GM23338 (cell line): ENCODE measurements at regions not wholly inside any gene's neighbourhood (a gene's known extent, or its start where the extent isn't known, plus 50 kb on each side); places are given as distances from the start of the nearest gene placed in this dataset.

ENCODE experiments used
- ATAC-seq: fragments of 200-7000 bp; cut with Tn5 transposase; 3 replicates; pipeline ENCODE4 v1.9.1; 2020
- DNase-seq: peaks from one replicate; pipeline ENCODE4 v3.0.0-alpha.2; 2015; ENCODE audit warnings: low spot score
- H2AFZ ChIP-seq: fragments of 200-600 bp; sonication (generic); 2 replicates; pipeline ENCODE4 v1.8.0; 2016; ENCODE audit warnings: antibody characterized with exemption, mild to moderate bottlenecking, moderate library complexity
- H3F3A ChIP-seq: fragments of 200-600 bp; sonication (generic); replicated peaks from 2 replicates; pipeline ENCODE4 v1.8.0; 2017; ENCODE audit warnings: antibody characterized with exemption, mixed run types, low read depth
- H3K27ac ChIP-seq: fragments of 200-600 bp; sonication (generic); 2 replicates; pipeline ENCODE4 v1.6.1; 2016; ENCODE audit warnings: low read depth
- H3K27me3 ChIP-seq: fragments of 200-600 bp; sonication (generic); 2 replicates; pipeline ENCODE4 v1.8.0; 2016; ENCODE audit warnings: mild to moderate bottlenecking, mixed run types, moderate library complexity; ENCODE audit not compliant: insufficient read depth
- H3K36me3 ChIP-seq: fragments of 200-600 bp; sonication (generic); 2 replicates; pipeline ENCODE4 v1.8.0; 2016; ENCODE audit warnings: mild to moderate bottlenecking; ENCODE audit not compliant: insufficient read depth
- H3K4me1 ChIP-seq: fragments of 200-600 bp; sonication (generic); 2 replicates; pipeline ENCODE4 v1.8.0; 2016; ENCODE audit warnings: mild to moderate bottlenecking, moderate library complexity; ENCODE audit not compliant: insufficient read depth
- H3K4me2 ChIP-seq: fragments of 200-600 bp; sonication (generic); 2 replicates; pipeline ENCODE4 v1.7.1; 2017; ENCODE audit warnings: mixed run types
- H3K4me3 ChIP-seq: fragments of 200-600 bp; sonication (generic); 2 replicates; pipeline ENCODE4 v1.6.1; 2016; ENCODE audit warnings: mixed run types
- H3K79me2 ChIP-seq: fragments of 200-600 bp; sonication (generic); replicated peaks from 2 replicates; pipeline ENCODE4 v1.8.0; 2017; ENCODE audit warnings: mild to moderate bottlenecking; ENCODE audit not compliant: insufficient read depth
- H3K9me2 ChIP-seq: fragments of 200-600 bp; sonication (generic); 2 replicates; pipeline ENCODE4 v1.8.0; 2017; ENCODE audit not compliant: insufficient read depth
- H4K20me1 ChIP-seq: fragments of 200-600 bp; sonication (generic); replicated peaks from 2 replicates; pipeline ENCODE4 v1.8.0; 2017; ENCODE audit warnings: mild to moderate bottlenecking; ENCODE audit not compliant: insufficient read depth
- H3K27ac Mint-ChIP-seq: 2 replicates; pipeline ENCODE4 v1.8.0; 2020; ENCODE audit warnings: inconsistent platforms, mild to moderate bottlenecking, moderate library complexity, mixed read lengths
- H3K27me3 Mint-ChIP-seq: 3 replicates; pipeline ENCODE4 v1.8.0; 2022; ENCODE audit warnings: low read depth, mild to moderate bottlenecking, moderate library complexity, mixed read lengths, inconsistent platforms; ENCODE audit not compliant: insufficient read depth, poor library complexity
- H3K36me3 Mint-ChIP-seq: 3 replicates; pipeline ENCODE4 v1.8.0; 2021; ENCODE audit warnings: low read depth, mild to moderate bottlenecking, inconsistent platforms, moderate library complexity, mixed read lengths
- H3K4me1 Mint-ChIP-seq: 3 replicates; pipeline ENCODE4 v1.8.0; 2020; ENCODE audit warnings: mild to moderate bottlenecking, inconsistent platforms, mixed read lengths
- H3K4me3 Mint-ChIP-seq: 3 replicates; pipeline ENCODE4 v1.8.0; 2021; ENCODE audit warnings: moderate library complexity, mild to moderate bottlenecking, inconsistent platforms, mixed read lengths
- H3K9me3 Mint-ChIP-seq: 3 replicates; pipeline ENCODE4 v1.8.0; 2020; ENCODE audit warnings: moderate library complexity, mild to moderate bottlenecking, inconsistent platforms, mixed read lengths
- CREB1 ChIP-seq: fragments of 250-450 bp; sonication (Bioruptor Pico); IDR thresholded peaks from 2 replicates; pipeline ENCODE4 v1.5.0; 2020; ENCODE audit warnings: low read depth, mild to moderate bottlenecking, moderate library complexity
- CTCF ChIP-seq, 2 experiments: fragments of 200-600 bp in 1 of 2; sonication (generic) in 1 of 2; conservative IDR thresholded peaks; 2 replicates each; pipeline versions ENCODE4 v1.5.1 to v1.6.1; 2016 to 2017; ENCODE audit warnings: antibody characterized with exemption in 2 of 2, low read depth in 2 of 2, mild to moderate bottlenecking in 2 of 2, moderate library complexity in 1 of 2
- EZH2 ChIP-seq: fragments of 200-600 bp; sonication (generic); IDR thresholded peaks from one replicate; pipeline ENCODE4 v1.8.0; 2017; ENCODE audit warnings: antibody characterized with exemption, mild to moderate bottlenecking, low read depth; ENCODE audit not compliant: unreplicated experiment
- EZH2phosphoT487 ChIP-seq: fragments of 200-600 bp; sonication (generic); IDR thresholded peaks from one replicate; pipeline ENCODE4 v1.8.1; 2018; ENCODE audit warnings: antibody characterized with exemption; ENCODE audit not compliant: unreplicated experiment
- JUNB ChIP-seq: IDR thresholded peaks from one replicate; pipeline ENCODE4 v1.6.1; 2016; ENCODE audit warnings: antibody characterized with exemption; ENCODE audit not compliant: unreplicated experiment
- NANOG ChIP-seq: IDR thresholded peaks from 2 replicates; pipeline ENCODE4 v1.6.1; 2016; ENCODE audit warnings: antibody characterized with exemption, borderline replicate concordance
- POLR2AphosphoS5 ChIP-seq: IDR thresholded peaks from 2 replicates; pipeline ENCODE4 v1.6.1; 2016; ENCODE audit warnings: antibody characterized with exemption, low read depth
- ZNF114 ChIP-seq: fragments of 250-450 bp; sonication (Bioruptor Pico); IDR thresholded peaks from 2 replicates; pipeline ENCODE4 v1.5.0; 2020; ENCODE audit warnings: mild to moderate bottlenecking, moderate library complexity
- ZNF331 ChIP-seq: fragments of 250-450 bp; sonication (Bioruptor Pico); IDR thresholded peaks from 2 replicates; pipeline ENCODE4 v1.5.0; 2020; ENCODE audit warnings: low read depth, mild to moderate bottlenecking, moderate library complexity
- TF ChIP-seq, protein P1 (sequence below): IDR thresholded peaks from 2 replicates; pipeline ENCODE4 v1.6.1; 2016; ENCODE audit warnings: antibody characterized with exemption
- TF ChIP-seq, protein P2 (sequence below): fragments of 250-450 bp; sonication (Bioruptor Pico); IDR thresholded peaks from 2 replicates; pipeline ENCODE4 v1.5.0; 2020; ENCODE audit warnings: mild to moderate bottlenecking, moderate library complexity
- TF ChIP-seq, protein P3 (sequence below): IDR thresholded peaks from one replicate; pipeline ENCODE4 v1.6.1; 2018; ENCODE audit warnings: antibody characterized with exemption; ENCODE audit not compliant: unreplicated experiment

- H3K27me3 ChIP-seq, result peaks cover 5% of the 10 kb centered on the region; the same call in 1 of the 2 replicates
- H3K79me2 ChIP-seq, result no peaks in the 10 kb centered on the region
- no peak overlapping the region for H3K4me3 ChIP-seq
- 0 out of 3 replicates have a peak, but pooled peaks cover 4% of the 10 kb centered on the region for H3K9me3 Mint-ChIP-seq
- peaks cover 3% of the 10 kb centered on the region; the same call in 1 of the 3 replicates for H3K36me3 Mint-ChIP-seq
- H4K20me1 ChIP-seq, result no peaks in the 10 kb centered on the region
- ATAC-seq (no peak), DNase-seq (no peak)
- no peak overlapping the region; the same call in 1 of the 2 replicates for H3K27ac Mint-ChIP-seq
- no peak overlapping the region for H3K4me2 ChIP-seq
- TF ChIP-seq ZNF331 (CRISPR knock-in tag) (no peak), EZH2phosphoT487 (no peak), CTCF (conservative IDR thresholded peaks at IDR 0.05; ENCODE audit: low read depth in 2 of 2) (no peak), CREB1 (CRISPR knock-in tag) (no peak), NANOG (no peak), EZH2 (no peak), POLR2AphosphoS5 (no peak), ZNF114 (CRISPR knock-in tag) (no peak), JUNB (no peak)
- TF ChIP-seq, protein P1, sequence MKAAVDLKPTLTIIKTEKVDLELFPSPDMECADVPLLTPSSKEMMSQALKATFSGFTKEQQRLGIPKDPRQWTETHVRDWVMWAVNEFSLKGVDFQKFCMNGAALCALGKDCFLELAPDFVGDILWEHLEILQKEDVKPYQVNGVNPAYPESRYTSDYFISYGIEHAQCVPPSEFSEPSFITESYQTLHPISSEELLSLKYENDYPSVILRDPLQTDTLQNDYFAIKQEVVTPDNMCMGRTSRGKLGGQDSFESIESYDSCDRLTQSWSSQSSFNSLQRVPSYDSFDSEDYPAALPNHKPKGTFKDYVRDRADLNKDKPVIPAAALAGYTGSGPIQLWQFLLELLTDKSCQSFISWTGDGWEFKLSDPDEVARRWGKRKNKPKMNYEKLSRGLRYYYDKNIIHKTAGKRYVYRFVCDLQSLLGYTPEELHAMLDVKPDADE, result no peak
- TF ChIP-seq, protein P2, sequence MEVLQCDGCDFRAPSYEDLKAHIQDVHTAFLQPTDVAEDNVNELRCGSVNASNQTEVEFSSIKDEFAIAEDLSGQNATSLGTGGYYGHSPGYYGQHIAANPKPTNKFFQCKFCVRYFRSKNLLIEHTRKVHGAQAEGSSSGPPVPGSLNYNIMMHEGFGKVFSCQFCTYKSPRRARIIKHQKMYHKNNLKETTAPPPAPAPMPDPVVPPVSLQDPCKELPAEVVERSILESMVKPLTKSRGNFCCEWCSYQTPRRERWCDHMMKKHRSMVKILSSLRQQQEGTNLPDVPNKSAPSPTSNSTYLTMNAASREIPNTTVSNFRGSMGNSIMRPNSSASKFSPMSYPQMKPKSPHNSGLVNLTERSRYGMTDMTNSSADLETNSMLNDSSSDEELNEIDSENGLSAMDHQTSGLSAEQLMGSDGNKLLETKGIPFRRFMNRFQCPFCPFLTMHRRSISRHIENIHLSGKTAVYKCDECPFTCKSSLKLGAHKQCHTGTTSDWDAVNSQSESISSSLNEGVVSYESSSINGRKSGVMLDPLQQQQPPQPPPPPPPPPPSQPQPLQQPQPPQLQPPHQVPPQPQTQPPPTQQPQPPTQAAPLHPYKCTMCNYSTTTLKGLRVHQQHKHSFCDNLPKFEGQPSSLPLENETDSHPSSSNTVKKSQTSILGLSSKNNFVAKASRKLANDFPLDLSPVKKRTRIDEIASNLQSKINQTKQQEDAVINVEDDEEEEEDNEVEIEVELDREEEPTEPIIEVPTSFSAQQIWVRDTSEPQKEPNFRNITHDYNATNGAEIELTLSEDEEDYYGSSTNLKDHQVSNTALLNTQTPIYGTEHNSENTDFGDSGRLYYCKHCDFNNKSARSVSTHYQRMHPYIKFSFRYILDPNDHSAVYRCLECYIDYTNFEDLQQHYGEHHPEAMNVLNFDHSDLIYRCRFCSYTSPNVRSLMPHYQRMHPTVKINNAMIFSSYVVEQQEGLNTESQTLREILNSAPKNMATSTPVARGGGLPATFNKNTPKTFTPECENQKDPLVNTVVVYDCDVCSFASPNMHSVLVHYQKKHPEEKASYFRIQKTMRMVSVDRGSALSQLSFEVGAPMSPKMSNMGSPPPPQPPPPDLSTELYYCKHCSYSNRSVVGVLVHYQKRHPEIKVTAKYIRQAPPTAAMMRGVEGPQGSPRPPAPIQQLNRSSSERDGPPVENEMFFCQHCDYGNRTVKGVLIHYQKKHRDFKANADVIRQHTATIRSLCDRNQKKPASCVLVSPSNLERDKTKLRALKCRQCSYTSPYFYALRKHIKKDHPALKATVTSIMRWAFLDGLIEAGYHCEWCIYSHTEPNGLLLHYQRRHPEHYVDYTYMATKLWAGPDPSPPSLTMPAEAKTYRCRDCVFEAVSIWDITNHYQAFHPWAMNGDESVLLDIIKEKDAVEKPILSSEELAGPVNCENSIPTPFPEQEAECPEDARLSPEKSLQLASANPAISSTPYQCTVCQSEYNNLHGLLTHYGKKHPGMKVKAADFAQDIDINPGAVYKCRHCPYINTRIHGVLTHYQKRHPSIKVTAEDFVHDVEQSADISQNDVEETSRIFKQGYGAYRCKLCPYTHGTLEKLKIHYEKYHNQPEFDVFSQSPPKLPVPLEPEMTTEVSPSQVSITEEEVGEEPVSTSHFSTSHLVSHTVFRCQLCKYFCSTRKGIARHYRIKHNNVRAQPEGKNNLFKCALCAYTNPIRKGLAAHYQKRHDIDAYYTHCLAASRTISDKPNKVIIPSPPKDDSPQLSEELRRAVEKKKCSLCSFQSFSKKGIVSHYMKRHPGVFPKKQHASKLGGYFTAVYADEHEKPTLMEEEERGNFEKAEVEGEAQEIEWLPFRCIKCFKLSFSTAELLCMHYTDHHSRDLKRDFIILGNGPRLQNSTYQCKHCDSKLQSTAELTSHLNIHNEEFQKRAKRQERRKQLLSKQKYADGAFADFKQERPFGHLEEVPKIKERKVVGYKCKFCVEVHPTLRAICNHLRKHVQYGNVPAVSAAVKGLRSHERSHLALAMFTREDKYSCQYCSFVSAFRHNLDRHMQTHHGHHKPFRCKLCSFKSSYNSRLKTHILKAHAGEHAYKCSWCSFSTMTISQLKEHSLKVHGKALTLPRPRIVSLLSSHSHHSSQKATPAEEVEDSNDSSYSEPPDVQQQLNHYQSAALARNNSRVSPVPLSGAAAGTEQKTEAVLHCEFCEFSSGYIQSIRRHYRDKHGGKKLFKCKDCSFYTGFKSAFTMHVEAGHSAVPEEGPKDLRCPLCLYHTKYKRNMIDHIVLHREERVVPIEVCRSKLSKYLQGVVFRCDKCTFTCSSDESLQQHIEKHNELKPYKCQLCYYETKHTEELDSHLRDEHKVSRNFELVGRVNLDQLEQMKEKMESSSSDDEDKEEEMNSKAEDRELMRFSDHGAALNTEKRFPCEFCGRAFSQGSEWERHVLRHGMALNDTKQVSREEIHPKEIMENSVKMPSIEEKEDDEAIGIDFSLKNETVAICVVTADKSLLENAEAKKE (CRISPR knock-in tag), result no peak
- TF ChIP-seq, protein P3, sequence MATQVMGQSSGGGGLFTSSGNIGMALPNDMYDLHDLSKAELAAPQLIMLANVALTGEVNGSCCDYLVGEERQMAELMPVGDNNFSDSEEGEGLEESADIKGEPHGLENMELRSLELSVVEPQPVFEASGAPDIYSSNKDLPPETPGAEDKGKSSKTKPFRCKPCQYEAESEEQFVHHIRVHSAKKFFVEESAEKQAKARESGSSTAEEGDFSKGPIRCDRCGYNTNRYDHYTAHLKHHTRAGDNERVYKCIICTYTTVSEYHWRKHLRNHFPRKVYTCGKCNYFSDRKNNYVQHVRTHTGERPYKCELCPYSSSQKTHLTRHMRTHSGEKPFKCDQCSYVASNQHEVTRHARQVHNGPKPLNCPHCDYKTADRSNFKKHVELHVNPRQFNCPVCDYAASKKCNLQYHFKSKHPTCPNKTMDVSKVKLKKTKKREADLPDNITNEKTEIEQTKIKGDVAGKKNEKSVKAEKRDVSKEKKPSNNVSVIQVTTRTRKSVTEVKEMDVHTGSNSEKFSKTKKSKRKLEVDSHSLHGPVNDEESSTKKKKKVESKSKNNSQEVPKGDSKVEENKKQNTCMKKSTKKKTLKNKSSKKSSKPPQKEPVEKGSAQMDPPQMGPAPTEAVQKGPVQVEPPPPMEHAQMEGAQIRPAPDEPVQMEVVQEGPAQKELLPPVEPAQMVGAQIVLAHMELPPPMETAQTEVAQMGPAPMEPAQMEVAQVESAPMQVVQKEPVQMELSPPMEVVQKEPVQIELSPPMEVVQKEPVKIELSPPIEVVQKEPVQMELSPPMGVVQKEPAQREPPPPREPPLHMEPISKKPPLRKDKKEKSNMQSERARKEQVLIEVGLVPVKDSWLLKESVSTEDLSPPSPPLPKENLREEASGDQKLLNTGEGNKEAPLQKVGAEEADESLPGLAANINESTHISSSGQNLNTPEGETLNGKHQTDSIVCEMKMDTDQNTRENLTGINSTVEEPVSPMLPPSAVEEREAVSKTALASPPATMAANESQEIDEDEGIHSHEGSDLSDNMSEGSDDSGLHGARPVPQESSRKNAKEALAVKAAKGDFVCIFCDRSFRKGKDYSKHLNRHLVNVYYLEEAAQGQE, result no peak
- H3K27me3 Mint-ChIP-seq, result peaks cover 15% of the 10 kb centered on the region
- H2AFZ ChIP-seq, result no peak overlapping the region
- H3F3A ChIP-seq, result no peaks in the 10 kb centered on the region
- no peak overlapping the region for H3K4me3 Mint-ChIP-seq
- no peaks in the 10 kb centered on the region; the same call in 1 of the 2 replicates for H3K36me3 ChIP-seq
- peaks cover 9% of the 10 kb centered on the region; the same call in 1 of the 2 replicates for H3K4me1 ChIP-seq
- H3K4me1 Mint-ChIP-seq, result peaks cover 32% of the 10 kb centered on the region
- no peaks in the 10 kb centered on the region for H3K9me2 ChIP-seq
- no peak overlapping the region for H3K27ac ChIP-seq
Observed at GRCh38 chr5:1704266-1704665, 95.4 kb downstream of the MRPL36 start.
